ENCODE measurements at regions not wholly inside any gene's neighbourhood (a gene's known extent, or its start where the extent isn't known, plus 50 kb on each side); places are given as distances from the start of the nearest gene placed in this dataset.

- Histone ChIP-seq H3K18ac (ENCODE audit: extremely low read depth, low read length) (no peak overlapping the region), H4K8ac (ENCODE audit: extremely low read depth, insufficient read depth, low read length) (no peak overlapping the region), H2AFZ (ENCODE audit: low read length) (no peak overlapping the region), H3K27ac (ENCODE audit: low read depth, low read length) (no peak overlapping the region), H3K27me3 (replicated peaks in 1 of 4; ENCODE audit: control insufficient read depth in 3 of 4, extremely low read depth in 1 of 4, insufficient read depth in 3 of 4, low read length in 3 of 4) (no peaks in the 10 kb centered on the region), H3K79me2 (ENCODE audit: control insufficient read depth in 1 of 2, insufficient read depth in 2 of 2, low read length in 2 of 2) (no peaks in the 10 kb centered on the region), H3K56ac (replicated peaks; ENCODE audit: insufficient read length, low read depth, low read length) (no peak overlapping the region), H2BK120ac (replicated peaks; ENCODE audit: low read depth, low read length) (no peak overlapping the region), H4K91ac (replicated peaks; ENCODE audit: insufficient read length, low read length) (no peak overlapping the region), H3K9ac (replicated peaks in 1 of 4; ENCODE audit: extremely low read depth in 1 of 4, low read depth in 3 of 4, low read length in 3 of 4) (no peak overlapping the region), H3K4me3 (ENCODE audit: extremely low read depth in 1 of 4, insufficient read depth in 2 of 4, low read depth in 3 of 4, low read length in 4 of 4) (no peak overlapping the region), H3K4me1 (replicated peaks in 1 of 4; ENCODE audit: control insufficient read depth in 3 of 4, insufficient read depth in 4 of 4, low read length in 3 of 4) (no peaks in the 10 kb centered on the region), H3K14ac (ENCODE audit: insufficient read length) (no peak overlapping the region), H2BK5ac (ENCODE audit: low read depth, low read length) (no peak overlapping the region), H3K23me2 (ENCODE audit: low read depth, low read length) (no peaks in the 10 kb centered on the region), H3K9me3 (ENCODE audit: insufficient read depth in 2 of 2, low read depth in 1 of 2, low read length in 1 of 2) (no peaks in the 10 kb centered on the region), H3K36me3 (ENCODE audit: control insufficient read depth in 2 of 4, insufficient read depth in 4 of 4, low read length in 3 of 4) (no peaks in the 10 kb centered on the region), H2BK15ac (ENCODE audit: low read length) (no peak overlapping the region), H4K5ac (ENCODE audit: insufficient read length, low read depth, low read length) (no peak overlapping the region), H2AK5ac (ENCODE audit: low read depth, low read length) (no peak overlapping the region), H4K20me1 (replicated peaks in 1 of 2; ENCODE audit: control insufficient read depth in 1 of 2, insufficient read depth in 2 of 2, low read length in 2 of 2) (no peaks in the 10 kb centered on the region), H3K79me1 (ENCODE audit: low read depth, low read length) (no peaks in the 10 kb centered on the region), H3K4me2 (ENCODE audit: insufficient read depth in 1 of 2, low read depth in 2 of 2, low read length in 2 of 2) (no peak overlapping the region), H3K4ac (replicated peaks; ENCODE audit: insufficient read length, low read depth, low read length) (no peak overlapping the region), H2BK12ac (ENCODE audit: low read depth, low read length) (no peak overlapping the region), H3K23ac (ENCODE audit: insufficient read length) (no peak overlapping the region), H2BK20ac (ENCODE audit: low read length) (no peak overlapping the region)
- no peak for DNase-seq (ENCODE audit: low read depth in 1 of 2, low spot score in 2 of 2)
- FAIRE-seq = no peak
- CTCF ChIA-PET (ENCODE audit: partially characterized antibody) = no interaction called here
- WGBS, 2 experiments (ENCODE audit: extremely low coverage in 1 of 2, insufficient coverage in 1 of 2, insufficient read length in 1 of 2, insufficient replicate concordance in 2 of 2, low coverage in 1 of 2, low lambda C conversion rate in 2 of 2, missing lambda C conversion rate in 1 of 2) = 92% methylated on average over 2 of the region's 2 CpGs; no CpG with 5 or more reads in 1 of the 2 experiments
- POLR2A ChIA-PET (ENCODE audit: partially characterized antibody) = no interaction called here
- TF ChIP-seq EGR1 (IDR thresholded peaks at IDR 0.05; ENCODE audit: borderline replicate concordance, low read depth, low read length) (no peak), RNF2 (IDR thresholded peaks at IDR 0.05; ENCODE audit: borderline replicate concordance, low read depth, low read length, missing control alignments, poor library complexity, severe bottlenecking) (no peak), TCF12 (IDR thresholded peaks at IDR 0.05; ENCODE audit: low read depth, low read length) (no peak), BCL11A (IDR thresholded peaks at IDR 0.05; ENCODE audit: low read depth in 2 of 2, low read length in 2 of 2) (no peak), EP300 (IDR thresholded peaks at IDR 0.05; ENCODE audit: borderline replicate concordance in 1 of 2, low read depth in 2 of 2, low read length in 2 of 2) (no peak), SIRT6 (IDR thresholded peaks at IDR 0.05; ENCODE audit: low read length) (no peak), USF2 (IDR thresholded peaks at IDR 0.05; ENCODE audit: low read length) (no peak), CEBPB (IDR thresholded peaks at IDR 0.05; ENCODE audit: low read depth, low read length) (no peak), CREB1 (IDR thresholded peaks at IDR 0.05) (no peak), CTBP2 (IDR thresholded peaks at IDR 0.05; ENCODE audit: borderline replicate concordance, insufficient read depth, insufficient read length, low read length) (no peak), ZNF274 (IDR thresholded peaks at IDR 0.05; ENCODE audit: borderline replicate concordance, extremely low read depth, low read length) (no peak), RBBP5 (IDR thresholded peaks at IDR 0.05; ENCODE audit: borderline replicate concordance, low read depth, low read length) (no peak), KDM1A (IDR thresholded peaks at IDR 0.05; ENCODE audit: borderline replicate concordance, low read length) (no peak), RFX5 (IDR thresholded peaks at IDR 0.05; ENCODE audit: borderline replicate concordance, low read depth, low read length) (no peak), ASH2L (IDR thresholded peaks at IDR 0.05; ENCODE audit: low read length) (no peak)
These were observed 70.9 kb downstream of the KCTD12 start for GRCh38 chr13:76815344-76815743.

Measured in H1 (cell line).